Body of pancreas (tissue), 4 donors: ENCODE measurements at regions not wholly inside any gene's neighbourhood (a gene's known extent, or its start where the extent isn't known, plus 50 kb on each side); places are given as distances from the start of the nearest gene placed in this dataset.

Source experiments
- ATAC-seq: fragments of 150-250 bp; one replicate; pipeline ENCODE4 v1.9.1; 2016
- DNase-seq, 4 donors: peaks; one replicate each; pipeline ENCODE4 v3.0.0-alpha.2; 2019
- H3K27ac ChIP-seq, 4 donors: fragments of 200-600 bp; sonication (generic); 1 replicate in 3 of 4; 2 replicates in 1 of 4; pipeline versions ENCODE4 v1.5.1 to v1.6.1; 2016 to 2019; ENCODE audit warnings: mild to moderate bottlenecking in 1 of 4, mixed read lengths in 1 of 4, moderate library complexity in 1 of 4
- H3K27me3 ChIP-seq, 2 donors: fragments of 200-600 bp; sonication (generic); one replicate each; pipeline ENCODE4 v1.6.0; 2016; ENCODE audit warnings: mild to moderate bottlenecking in 1 of 2
- H3K36me3 ChIP-seq, 2 donors: fragments of 200-600 bp; sonication (generic); replicated peaks in 1 of 2; 2 replicates each; pipeline ENCODE4 v1.5.1; 2016; ENCODE audit warnings: low read depth in 2 of 2; ENCODE audit not compliant: insufficient read depth in 1 of 2
- H3K4me1 ChIP-seq: fragments of 200-600 bp; sonication (generic); one replicate; pipeline ENCODE4 v1.6.0; 2016
- H3K4me3 ChIP-seq, 2 donors: fragments of 200-600 bp; sonication (generic); 1 replicate in 1 of 2; 2 replicates in 1 of 2; pipeline ENCODE4 v1.5.1; 2016 to 2019
- H3K9me3 ChIP-seq, 3 donors: fragments of 200-600 bp; sonication (generic); 1 replicate in 2 of 3; 2 replicates in 1 of 3; pipeline ENCODE4 v1.5.1; 2016
- POLR2A ChIP-seq, 3 donors: fragments of 450-650 bp; IDR thresholded peaks; one replicate each; pipeline ENCODE4 v1.6.1; 2016; ENCODE audit warnings: antibody characterized with exemption in 3 of 3, mild to moderate bottlenecking in 2 of 3
- WGBS, 2 donors: methylation state at CpG; one replicate each; pipeline ENCODE4 v1.1.5; 2017; 5-methylcytosine and 5-hydroxymethylcytosine counted together
- intact Hi-C: fragments of 100-400 bp; cut with DNase I; formaldehyde crosslinking; loops from one replicate; pipeline ENCODE4 v1.15.1; 2023
- TF ChIP-seq, protein P1 (sequence below), 7 experiments: fragments of 450-650 bp in 4 of 7; fragments of 200-600 bp in 3 of 7; sonication (generic) in 3 of 7; IDR thresholded peaks; one replicate each; pipeline ENCODE4 v1.5.1; 2016 to 2019; ENCODE audit warnings: antibody characterized with exemption in 7 of 7

DNA sequence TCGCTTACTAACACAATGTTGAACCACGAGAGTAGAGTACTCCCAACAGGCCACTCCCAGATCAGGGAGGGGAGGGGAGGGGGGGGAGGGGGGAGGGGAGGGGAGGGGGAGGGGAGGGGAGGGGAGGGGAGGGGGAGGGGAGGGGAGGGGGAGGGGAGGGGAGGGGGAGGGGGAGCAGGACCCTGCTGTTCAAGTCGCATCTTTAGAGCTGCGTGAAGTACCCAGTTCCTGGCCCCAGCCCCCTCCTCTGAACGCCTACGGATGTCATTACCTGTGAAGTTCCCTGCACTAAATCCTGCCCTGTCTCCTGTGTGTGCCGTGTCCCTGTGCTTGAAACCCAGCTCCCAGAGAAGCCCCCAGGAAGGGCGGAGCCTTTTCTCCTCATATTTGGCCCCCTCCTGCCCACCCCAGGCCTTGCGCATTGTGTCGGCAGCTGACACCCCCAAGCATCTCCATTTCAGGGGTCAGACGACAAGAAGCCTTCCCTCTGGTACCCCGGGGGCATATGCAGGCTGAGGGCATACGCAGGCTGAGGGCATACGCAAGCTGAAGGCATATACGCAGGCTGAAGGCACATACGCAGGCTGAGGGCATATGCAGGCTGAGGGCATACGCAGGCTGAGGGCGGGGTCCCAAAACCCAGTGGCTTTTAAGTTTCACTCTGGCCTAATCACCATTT, 330.2 kb downstream of the C16orf95 start:
- no peak for DNase-seq
- no peak overlapping the region for H3K4me3 ChIP-seq
- no peak for TF ChIP-seq POLR2A (IDR thresholded peaks at IDR 0.05)
- TF ChIP-seq, protein P1, sequence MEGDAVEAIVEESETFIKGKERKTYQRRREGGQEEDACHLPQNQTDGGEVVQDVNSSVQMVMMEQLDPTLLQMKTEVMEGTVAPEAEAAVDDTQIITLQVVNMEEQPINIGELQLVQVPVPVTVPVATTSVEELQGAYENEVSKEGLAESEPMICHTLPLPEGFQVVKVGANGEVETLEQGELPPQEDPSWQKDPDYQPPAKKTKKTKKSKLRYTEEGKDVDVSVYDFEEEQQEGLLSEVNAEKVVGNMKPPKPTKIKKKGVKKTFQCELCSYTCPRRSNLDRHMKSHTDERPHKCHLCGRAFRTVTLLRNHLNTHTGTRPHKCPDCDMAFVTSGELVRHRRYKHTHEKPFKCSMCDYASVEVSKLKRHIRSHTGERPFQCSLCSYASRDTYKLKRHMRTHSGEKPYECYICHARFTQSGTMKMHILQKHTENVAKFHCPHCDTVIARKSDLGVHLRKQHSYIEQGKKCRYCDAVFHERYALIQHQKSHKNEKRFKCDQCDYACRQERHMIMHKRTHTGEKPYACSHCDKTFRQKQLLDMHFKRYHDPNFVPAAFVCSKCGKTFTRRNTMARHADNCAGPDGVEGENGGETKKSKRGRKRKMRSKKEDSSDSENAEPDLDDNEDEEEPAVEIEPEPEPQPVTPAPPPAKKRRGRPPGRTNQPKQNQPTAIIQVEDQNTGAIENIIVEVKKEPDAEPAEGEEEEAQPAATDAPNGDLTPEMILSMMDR (IDR thresholded peaks at IDR 0.05) = no peak
- no peak for ATAC-seq
- no peaks in the 10 kb centered on the region for H3K9me3 ChIP-seq
- H3K27ac ChIP-seq = no peak overlapping the region
- no peaks in the 10 kb centered on the region for H3K36me3 ChIP-seq
- intact Hi-C loops = no loop called here
- no peaks in the 10 kb centered on the region for H3K27me3 ChIP-seq
- WGBS, 2 donors = 84 to 89% methylated on average over 15 to 16 of the region's 18 CpGs
- H3K4me1 ChIP-seq = no peaks in the 10 kb centered on the region

DNA sequence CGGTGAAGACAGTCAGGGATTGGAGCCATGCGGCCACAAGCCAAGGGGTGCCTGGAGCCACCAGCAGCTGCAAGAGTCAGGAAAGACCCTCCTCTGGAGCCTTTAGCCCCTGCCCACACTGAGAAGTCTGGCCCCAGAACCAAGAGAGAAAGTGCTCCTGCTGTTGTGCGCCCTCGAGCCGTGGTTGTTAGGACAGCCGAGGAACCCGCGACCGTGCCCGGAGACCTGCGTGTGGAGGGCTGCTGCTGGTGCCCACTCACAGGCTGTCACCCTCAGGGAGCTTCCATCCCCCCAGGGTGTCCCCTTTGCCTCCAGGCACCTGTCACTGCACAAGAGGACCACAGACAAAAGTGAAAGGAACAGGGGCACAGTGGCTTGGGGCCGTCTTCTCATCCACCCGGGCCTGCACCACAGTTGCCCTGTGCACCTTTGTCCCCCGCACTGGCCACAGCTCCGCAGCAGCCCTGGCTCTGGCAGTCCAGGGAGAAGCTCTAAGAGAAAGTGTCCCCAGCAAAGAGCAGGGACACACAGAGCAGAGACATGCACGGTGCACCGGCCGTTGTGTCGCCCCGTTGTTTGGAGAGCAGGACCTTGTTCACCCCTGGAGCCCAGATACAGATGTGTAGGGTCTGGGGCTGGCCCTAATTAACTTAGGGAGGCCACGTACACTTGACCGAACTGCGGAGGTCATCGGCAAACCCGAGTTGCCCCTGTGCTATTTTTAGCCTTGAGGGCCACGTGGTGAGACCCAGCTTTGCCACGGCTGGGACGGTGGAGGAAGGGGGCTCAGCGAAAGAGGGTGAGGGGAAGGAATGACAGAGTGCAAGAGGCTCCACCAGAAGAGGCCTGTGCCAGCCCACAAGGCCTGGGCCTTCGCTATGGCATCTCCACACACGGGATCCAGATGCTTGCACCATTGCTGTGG, 329.2 kb downstream of the C16orf95 start:
- Histone ChIP-seq H3K36me3 (no peaks in the 10 kb centered on the region), H3K4me1 (no peaks in the 10 kb centered on the region), H3K27me3 (no peaks in the 10 kb centered on the region), H3K9me3 (no peaks in the 10 kb centered on the region), H3K27ac (no peak overlapping the region), H3K4me3 (no peak overlapping the region)
- TF ChIP-seq POLR2A (IDR thresholded peaks at IDR 0.05) = no peak
- TF ChIP-seq, protein P1 (IDR thresholded peaks at IDR 0.05) = no peak
- 65 to 68% methylated on average over 25 to 30 of the region's 31 CpGs for WGBS, 2 donors
- no peak for ATAC-seq
- no peak for DNase-seq
- intact Hi-C loops = no loop called here

DNA sequence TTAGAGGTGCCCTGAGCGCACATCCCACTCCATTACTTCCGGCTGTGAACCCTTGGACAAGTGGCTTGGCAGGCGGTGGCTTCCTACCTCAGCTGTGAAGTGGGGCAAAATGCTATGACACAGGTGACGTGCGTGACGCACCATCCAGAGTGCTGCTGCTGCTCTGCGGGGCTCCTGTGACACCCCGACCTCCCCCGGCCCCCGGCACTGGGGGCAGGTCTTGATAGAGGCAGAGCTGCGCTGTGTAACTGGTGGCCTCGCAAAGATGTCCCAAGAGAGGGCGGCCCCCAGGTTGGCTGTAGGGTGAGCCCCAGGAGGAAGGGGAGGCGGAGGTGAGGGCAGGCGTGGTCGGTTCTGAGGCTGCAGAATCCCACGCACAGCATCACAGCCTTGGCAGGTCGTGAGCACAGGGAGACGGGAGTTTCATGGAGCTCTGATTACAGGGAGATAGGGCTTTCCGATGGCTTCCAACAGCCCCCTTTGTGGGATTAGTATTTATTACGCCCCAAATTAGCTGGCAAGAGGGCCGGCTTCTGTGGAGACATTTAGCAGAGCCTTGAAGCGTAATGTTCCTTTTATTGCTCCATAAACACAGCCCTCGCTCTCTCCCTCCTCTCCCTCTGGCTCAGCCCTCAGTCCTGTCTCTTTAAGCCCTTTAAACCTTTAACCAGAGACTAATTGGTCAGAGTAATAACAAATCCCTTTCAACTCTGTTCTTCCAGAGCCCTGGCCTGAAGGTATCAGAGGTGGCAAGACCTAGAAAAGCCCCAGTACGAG, 328.1 kb downstream of the C16orf95 start:
- no peaks in the 10 kb centered on the region for H3K27me3 ChIP-seq
- 53 to 59% methylated on average over 16 to 25 of the region's 25 CpGs for WGBS, 2 donors
- H3K4me1 ChIP-seq = no peaks in the 10 kb centered on the region
- H3K36me3 ChIP-seq = no peaks in the 10 kb centered on the region
- intact Hi-C loops = no loop called here
- TF ChIP-seq POLR2A (IDR thresholded peaks at IDR 0.05) = no peak
- TF ChIP-seq, protein P1 (IDR thresholded peaks at IDR 0.05) = no peak
- no peak overlapping the region for H3K4me3 ChIP-seq
- ATAC-seq (no peak), DNase-seq (no peak)
- H3K27ac ChIP-seq = no peak overlapping the region
- H3K9me3 ChIP-seq = no peaks in the 10 kb centered on the region

- H3K4me1 ChIP-seq = no peaks in the 10 kb centered on the region
- no peaks in the 10 kb centered on the region for H3K36me3 ChIP-seq
- no peak for TF ChIP-seq POLR2A (IDR thresholded peaks at IDR 0.05)
- TF ChIP-seq, protein P1 (IDR thresholded peaks at IDR 0.05) = no peak
- intact Hi-C loops = no loop called here
- DNase-seq (no peak), ATAC-seq (no peak)
- no peaks in the 10 kb centered on the region for H3K27me3 ChIP-seq
- no peak overlapping the region for H3K27ac ChIP-seq
- no peak overlapping the region for H3K4me3 ChIP-seq
- WGBS, 2 donors = 34 to 66% methylated on average over 9 of the region's 9 CpGs
- no peaks in the 10 kb centered on the region for H3K9me3 ChIP-seq
Observed at GRCh38 chr16:86990451-86990850, 326.7 kb downstream of the C16orf95 start.
